HG03095 (cell line): ENCODE measurements at regions not wholly inside any gene's neighbourhood (a gene's known extent, or its start where the extent isn't known, plus 50 kb on each side); places are given as distances from the start of the nearest gene placed in this dataset.
A peak's percentile ranks its signal among the peaks of the same experiment; 100 is the strongest.

Source experiments
- ATAC-seq: cut with Tn5 transposase; IDR thresholded peaks from one replicate; pipeline ENCODE4 v1.9.1; 2021; ENCODE audit warnings: moderate library complexity; ENCODE audit not compliant: unreplicated experiment

DNA sequence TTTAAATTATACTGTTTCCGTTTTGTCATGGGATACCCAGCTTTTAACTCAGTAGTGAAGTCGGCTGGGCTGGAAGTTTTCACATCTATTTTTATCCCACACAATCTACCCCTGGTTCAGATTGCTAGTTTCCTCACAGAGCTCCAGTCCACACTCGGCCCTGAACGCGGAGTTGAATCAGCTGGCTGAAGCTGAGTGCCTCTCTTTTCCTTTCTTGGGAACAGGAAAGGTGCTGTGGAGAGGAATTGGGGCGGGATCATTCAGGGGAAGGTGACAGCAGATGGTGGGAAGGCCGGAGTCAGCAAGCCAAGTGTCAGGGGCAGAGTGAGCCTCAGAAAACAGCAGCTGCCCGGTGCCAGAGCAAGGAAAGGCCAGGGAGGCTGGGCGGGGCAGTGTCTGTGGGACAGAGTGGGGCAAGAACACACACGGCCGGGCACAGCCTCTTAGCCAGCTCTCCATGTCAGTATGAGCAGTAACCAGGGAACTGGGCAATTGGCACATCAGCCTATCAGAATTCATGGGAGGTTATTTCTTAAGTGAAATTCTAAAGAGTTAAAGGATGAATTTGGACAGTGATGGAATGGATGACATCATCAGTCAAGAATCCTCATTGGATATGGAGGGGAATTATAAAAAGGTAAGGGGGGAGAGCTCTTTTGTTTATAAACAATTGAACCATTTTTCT, 135.7 kb upstream of the IL12A start:
- ATAC-seq, result no peak

DNA sequence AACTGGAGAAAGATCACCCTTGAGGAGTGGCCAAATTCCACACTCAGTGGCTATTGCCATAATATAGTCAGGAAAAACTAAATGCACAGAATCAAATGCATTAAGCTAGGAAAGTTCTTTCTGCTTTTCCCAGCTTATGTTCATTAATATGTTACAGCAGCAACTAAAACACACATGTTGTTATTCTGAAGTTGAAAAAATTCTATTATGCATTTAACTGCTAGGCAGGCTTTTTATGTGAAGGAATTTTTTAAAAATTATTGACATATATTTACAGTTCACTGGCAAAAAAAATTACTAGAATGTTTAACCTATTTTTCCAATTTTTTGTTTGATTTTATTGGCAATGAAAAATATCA, 135.2 kb upstream of the IL12A start:
- no peak for ATAC-seq

DNA sequence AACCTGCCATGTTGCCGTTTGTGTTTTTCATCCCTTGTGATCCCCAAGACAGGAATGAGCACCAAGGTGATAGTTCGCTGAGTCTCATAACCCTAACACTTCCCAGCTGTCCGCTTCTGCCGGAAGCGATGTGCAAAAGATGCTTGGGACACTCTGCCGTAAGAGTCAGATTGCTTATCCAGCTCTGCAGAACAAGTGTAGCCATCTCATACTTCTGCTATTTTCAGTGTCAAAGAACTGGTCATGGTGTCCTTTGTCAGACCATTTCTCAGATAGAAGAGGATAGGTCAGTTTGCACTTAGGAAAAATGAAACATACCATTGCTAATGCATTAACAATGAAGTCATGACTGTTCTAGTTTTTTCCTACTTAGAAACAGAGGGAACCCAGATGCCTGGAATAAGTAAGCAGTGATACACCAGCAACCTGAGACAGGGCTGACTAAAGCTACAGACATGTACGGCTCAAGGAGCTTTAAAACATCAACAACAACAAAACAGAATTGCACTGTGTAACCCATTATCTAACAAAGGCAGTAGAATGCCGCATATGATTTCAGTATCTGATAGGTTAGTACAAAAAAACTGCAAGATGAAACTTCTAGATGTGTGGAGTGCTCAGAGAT, 134.0 kb upstream of the IL12A start:
- no peak for ATAC-seq

GRCh38 chr3:159855599-159856346, 132.9 kb upstream of the IL12A start:
- ATAC-seq, result no peak

DNA sequence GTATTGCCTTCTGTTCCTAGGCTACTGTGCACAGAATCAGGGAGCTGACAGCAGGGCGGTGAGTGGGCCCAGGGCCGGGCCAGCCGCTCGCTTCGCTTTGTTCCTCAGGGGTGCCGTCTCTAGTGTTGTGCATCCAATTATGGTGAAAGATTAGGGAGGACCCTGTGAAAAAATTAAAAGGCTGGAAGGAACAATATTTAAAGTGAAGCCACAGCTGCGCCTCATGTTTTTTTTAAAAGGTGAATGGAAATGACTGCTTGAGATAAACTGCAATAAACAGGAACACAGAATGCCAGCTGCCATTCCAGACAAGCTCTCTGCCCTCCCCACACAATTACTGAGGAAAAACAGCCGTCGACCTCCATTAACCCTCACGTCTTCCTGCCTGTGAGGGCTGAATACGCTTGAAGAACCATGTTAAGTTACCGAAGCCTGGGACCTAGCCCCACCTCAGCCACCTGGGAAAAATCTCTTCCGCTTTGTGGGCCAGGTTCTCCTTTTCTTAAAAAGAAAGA, 132.0 kb upstream of the IL12A start:
- ATAC-seq, result no peak

DNA sequence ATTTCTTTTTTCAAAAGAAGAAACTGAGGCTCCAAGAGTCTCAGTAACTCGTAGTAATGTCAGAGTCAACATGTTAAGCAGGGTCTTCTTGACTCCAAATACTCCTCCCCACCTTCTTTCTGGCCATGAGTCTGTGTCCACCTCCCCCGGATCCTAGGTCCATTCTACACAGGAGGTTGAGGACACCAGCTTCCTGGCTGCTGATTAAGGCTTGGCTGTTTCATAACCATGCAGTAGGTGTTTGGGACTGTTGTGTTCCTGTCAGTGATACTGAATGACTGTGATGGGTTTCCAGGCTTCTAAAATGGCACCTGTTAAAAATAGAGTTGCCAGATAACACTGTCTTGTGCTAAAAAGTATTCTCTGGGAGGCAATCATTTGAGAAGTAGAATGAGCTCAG, 130.8 kb upstream of the IL12A start:
- ATAC-seq, result no peak

DNA sequence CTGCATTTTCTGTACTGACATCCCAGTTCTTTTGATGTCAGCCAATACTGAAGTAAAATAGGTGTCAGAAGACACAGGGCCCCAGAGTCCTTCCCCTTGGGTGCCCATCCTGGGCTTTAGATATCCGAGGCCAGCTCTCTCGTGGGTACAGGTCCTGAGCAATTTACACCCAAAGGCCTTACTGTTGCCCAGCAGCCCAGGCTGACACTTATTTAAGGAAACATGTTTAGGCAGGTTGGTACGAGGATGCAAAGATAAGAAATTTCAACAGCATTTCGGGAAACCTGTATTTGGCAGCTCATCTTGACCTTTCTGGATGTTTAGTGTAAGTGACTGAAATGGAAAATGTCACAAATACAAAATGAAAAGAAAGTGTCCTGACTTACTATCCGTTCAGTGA, 130.0 kb upstream of the IL12A start:
- ATAC-seq, result no peak

GRCh38 chr3:159859424-159859823, 129.2 kb upstream of the IL12A start:
- ATAC-seq, result no peak

- ATAC-seq, result no peak
Observed at GRCh38 chr3:159859836-159860235, 128.8 kb upstream of the IL12A start.

GRCh38 chr3:159860269-159861116, 128.1 kb upstream of the IL12A start:
- ATAC-seq, result no peak

GRCh38 chr3:159861369-159861987, 127.2 kb upstream of the IL12A start:
- peak; percentile 73 for ATAC-seq

DNA sequence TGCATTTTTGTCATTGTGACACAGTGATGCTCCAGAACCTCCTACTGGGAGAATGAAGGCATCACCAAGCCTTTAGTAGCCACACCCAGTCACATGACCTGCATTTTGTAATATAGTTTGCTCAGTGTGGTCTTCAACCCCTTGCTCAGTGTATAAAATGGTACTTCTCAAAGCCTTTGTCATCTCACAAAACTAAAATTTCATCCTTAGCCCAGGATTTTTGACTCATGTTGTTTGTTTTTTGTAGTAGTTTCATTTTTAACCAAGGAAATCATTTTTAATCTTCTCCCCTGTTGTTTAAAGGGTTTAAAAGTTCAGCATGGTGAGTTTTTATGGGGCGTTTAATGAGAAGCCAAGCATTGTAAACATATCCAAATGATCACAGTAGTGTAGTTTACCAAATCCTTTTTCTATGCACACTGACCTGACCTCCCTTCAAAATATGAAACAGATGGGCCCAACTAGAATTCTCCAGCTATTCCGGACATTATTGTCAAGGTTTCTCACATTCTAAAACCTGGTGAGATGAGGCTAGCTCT, 123.5 kb upstream of the IL12A start:
- ATAC-seq, result no peak

GRCh38 chr3:159866201-159866746, 122.4 kb upstream of the IL12A start:
- no peak for ATAC-seq

DNA sequence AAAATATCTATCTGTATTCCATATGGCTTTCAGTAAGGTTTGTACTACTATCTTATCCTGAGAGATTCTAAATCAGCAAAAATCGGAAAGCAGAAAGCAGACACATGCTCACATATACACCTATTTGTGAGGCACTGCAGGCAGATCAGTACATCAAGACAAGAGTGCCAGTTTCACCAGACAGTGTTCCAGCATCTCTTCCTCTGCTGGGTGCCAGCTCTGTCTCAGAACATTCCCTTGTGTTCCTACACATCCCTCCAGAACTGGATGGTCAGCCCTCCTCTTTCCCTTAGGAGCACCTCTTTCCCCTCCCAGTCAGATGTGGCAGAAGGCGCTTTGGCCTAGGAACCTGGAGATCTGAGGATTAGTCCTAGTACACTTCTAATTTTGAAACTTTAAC, 121.3 kb upstream of the IL12A start:
- ATAC-seq, result no peak

- ATAC-seq, result no peak
Observed at GRCh38 chr3:159870723-159871122, 117.9 kb upstream of the IL12A start.

DNA sequence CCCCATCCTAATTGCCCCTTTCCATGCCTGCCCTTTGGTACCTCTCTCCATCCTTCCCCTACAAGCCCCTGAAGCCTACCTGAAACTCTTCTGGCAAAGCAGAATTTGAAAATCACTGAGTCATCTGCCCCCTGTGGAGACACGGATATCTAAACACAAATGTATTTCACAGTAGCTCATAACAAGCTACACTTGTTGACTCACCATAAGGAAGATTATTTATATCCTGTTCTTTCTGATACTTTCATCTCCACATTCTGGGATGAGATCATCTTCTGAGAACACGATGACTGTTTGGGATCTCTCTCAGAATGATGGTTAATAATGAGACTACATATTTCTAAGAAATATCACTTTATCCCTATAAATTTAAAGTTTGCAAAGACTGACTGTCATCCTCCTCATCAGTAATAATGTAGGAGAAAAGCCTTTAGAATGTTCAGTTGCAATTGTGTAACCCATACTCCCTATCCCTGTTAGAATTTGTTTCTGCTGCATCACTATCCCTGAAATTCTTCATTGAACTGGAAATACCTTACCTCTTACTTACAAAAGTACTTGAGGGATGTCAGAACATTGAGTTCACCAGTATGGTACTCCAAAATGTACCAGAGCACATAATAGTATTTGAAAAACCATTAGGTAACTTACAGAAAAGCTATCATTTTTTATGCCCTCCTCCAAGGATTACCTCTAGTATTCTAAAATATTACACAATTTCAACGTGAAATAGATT, 116.1 kb upstream of the IL12A start:
- no peak for ATAC-seq

DNA sequence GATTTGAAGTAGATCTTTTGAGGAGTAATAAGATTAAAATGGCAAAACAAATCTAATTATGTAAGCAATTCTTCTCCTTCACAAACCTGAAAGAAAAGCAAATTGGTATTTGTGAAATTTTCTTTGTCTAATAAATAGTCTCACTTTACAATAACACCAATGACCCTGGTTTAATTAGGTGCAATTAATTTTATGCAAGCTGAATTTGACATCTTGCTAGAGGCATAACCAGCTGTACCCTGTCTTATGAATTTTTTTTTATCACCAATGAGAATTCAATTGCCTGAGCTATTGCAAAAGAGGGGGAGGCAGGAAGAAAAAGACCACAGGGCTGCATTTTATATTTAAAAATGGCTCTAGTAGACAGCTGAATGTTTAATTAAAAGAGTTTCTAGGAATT, 113.5 kb upstream of the IL12A start:
- no peak for ATAC-seq

- no peak for ATAC-seq
Observed at GRCh38 chr3:159877924-159878323, 110.7 kb upstream of the IL12A start.

DNA sequence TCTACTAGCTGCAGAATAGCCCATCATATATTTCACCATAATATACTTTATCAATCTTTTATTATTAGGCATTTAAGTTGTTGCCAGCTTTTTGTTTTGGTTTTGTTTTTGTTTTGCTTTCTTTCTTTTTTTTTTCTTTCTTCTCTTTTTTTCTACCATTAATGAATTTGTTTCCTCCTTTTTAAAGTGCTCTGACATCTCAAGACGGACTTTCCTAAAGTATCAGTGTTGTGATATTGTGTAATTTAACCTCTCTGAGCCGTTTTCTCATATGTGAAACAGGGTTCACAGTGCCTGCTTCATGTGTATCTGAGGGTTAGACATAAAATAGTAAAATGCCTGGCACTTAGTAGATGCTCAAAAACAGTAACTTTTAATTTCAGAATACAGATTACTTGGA, 109.5 kb upstream of the IL12A start:
- ATAC-seq, result no peak

GRCh38 chr3:159879598-159879997, 109.0 kb upstream of the IL12A start:
- no peak for ATAC-seq
